HepG2 (cell line): ENCODE measurements at regions not wholly inside any gene's neighbourhood (a gene's known extent, or its start where the extent isn't known, plus 50 kb on each side); places are given as distances from the start of the nearest gene placed in this dataset.

Experiments
- ADNP ChIP-seq: sonication (generic); formaldehyde crosslinking; IDR thresholded peaks from 2 replicates; pipeline ENCODE4 v1.4.0; 2020; ENCODE audit warnings: missing genetic modification reagents
- ATF7 ChIP-seq, 2 experiments: fragments of 450-650 bp in 1 of 2; sonication (generic) in 1 of 2; formaldehyde crosslinking in 1 of 2; IDR thresholded peaks; 2 replicates each; pipeline versions ENCODE4 v1.4.0 to v1.6.1; 2016 to 2020; ENCODE audit warnings: antibody characterized with exemption in 1 of 2, mild to moderate bottlenecking in 1 of 2, missing genetic modification reagents in 1 of 2
- BCL6 ChIP-seq: IDR thresholded peaks from 2 replicates; pipeline ENCODE4 v1.6.1; 2016; ENCODE audit warnings: missing genetic modification reagents, missing compliant biosample characterization
- BHLHE40 ChIP-seq: IDR thresholded peaks from 2 replicates; pipeline ENCODE4 v1.6.1; 2011; ENCODE audit warnings: low read length, improper control_type of control experiment
- CC2D1A ChIP-seq: sonication (generic); formaldehyde crosslinking; IDR thresholded peaks from 2 replicates; pipeline ENCODE4 v1.8.1; 2023; ENCODE audit warnings: mild to moderate bottlenecking, missing genetic modification reagents
- ETV5 ChIP-seq: IDR thresholded peaks from 2 replicates; pipeline ENCODE4 v1.6.1; 2018; ENCODE audit warnings: missing biosample characterization, missing genetic modification reagents, inconsistent platforms, borderline replicate concordance
- GPN1 ChIP-seq: sonication (generic); formaldehyde crosslinking; IDR thresholded peaks from 2 replicates; pipeline ENCODE4 v1.5.1; 2020; ENCODE audit warnings: missing genetic modification reagents, borderline replicate concordance
- MAZ ChIP-seq, 2 experiments: sonication (generic) in 1 of 2; formaldehyde crosslinking in 1 of 2; IDR thresholded peaks; 2 replicates each; pipeline versions ENCODE4 v1.5.0 to v1.6.1; 2012 to 2020; ENCODE audit warnings: low read depth in 2 of 2, mild to moderate bottlenecking in 2 of 2, borderline replicate concordance in 1 of 2, improper control_type of control experiment in 1 of 2, low read length in 1 of 2, missing genetic modification reagents in 1 of 2, moderate library complexity in 1 of 2
- SRF ChIP-seq: IDR thresholded peaks from 2 replicates; pipeline ENCODE4 v1.6.1; 2011; ENCODE audit warnings: mild to moderate bottlenecking, low read depth, low read length, moderate library complexity
- SRSF4 ChIP-seq: fragments of 200-400 bp; formaldehyde crosslinking; IDR thresholded peaks from one replicate; pipeline ENCODE4 v1.6.1; 2018; ENCODE audit warnings: mild to moderate bottlenecking, low read depth, low read length, moderate library complexity; ENCODE audit not compliant: poor library complexity, severe bottlenecking
- ZBTB46 ChIP-seq: sonication (generic); formaldehyde crosslinking; IDR thresholded peaks from 2 replicates; pipeline ENCODE4 v1.4.0; 2020; ENCODE audit warnings: mild to moderate bottlenecking, missing genetic modification reagents, borderline replicate concordance
- ZNF337 ChIP-seq: sonication (generic); formaldehyde crosslinking; IDR thresholded peaks from 2 replicates; pipeline ENCODE4 v1.5.1; 2020; ENCODE audit warnings: missing genetic modification reagents, low read depth, mild to moderate bottlenecking, borderline replicate concordance
- TF ChIP-seq, protein P1 (sequence below): sonication (generic); formaldehyde crosslinking; conservative IDR thresholded peaks from 2 replicates; pipeline ENCODE4 v1.8.0; 2022; ENCODE audit warnings: mild to moderate bottlenecking, moderate library complexity, missing genetic modification reagents

- TF ChIP-seq MAZ (IDR thresholded peaks at IDR 0.05; ENCODE audit: borderline replicate concordance, low read depth, low read length) (no peak), MAZ (CRISPR knock-in tag; IDR thresholded peaks at IDR 0.05; ENCODE audit: low read depth) (no peak), GPN1 (CRISPR knock-in tag) (no peak), BHLHE40 (no peak), BCL6 (CRISPR knock-in tag) (peak; percentile 97), ZBTB46 (CRISPR knock-in tag) (no peak), SRF (no peak), ETV5 (CRISPR knock-in tag) (no peak), ATF7 (IDR thresholded peaks at IDR 0.05) (no peak), ATF7 (CRISPR knock-in tag; IDR thresholded peaks at IDR 0.05) (no peak), ZNF337 (CRISPR knock-in tag) (no peak), CC2D1A (no peak), SRSF4 (no peak), ADNP (no peak)
- TF ChIP-seq, protein P1, sequence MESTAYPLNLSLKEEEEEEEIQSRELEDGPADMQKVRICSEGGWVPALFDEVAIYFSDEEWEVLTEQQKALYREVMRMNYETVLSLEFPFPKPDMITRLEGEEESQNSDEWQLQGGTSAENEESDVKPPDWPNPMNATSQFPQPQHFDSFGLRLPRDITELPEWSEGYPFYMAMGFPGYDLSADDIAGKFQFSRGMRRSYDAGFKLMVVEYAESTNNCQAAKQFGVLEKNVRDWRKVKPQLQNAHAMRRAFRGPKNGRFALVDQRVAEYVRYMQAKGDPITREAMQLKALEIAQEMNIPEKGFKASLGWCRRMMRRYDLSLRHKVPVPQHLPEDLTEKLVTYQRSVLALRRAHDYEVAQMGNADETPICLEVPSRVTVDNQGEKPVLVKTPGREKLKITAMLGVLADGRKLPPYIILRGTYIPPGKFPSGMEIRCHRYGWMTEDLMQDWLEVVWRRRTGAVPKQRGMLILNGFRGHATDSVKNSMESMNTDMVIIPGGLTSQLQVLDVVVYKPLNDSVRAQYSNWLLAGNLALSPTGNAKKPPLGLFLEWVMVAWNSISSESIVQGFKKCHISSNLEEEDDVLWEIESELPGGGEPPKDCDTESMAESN (CRISPR knock-in tag): no peak
These were observed 616.2 kb upstream of the SPRY2 start (continued) for GRCh38 chr13:80957019-80957655.
